Naive thymus-derived CD8-positive, alpha-beta T cell (primary cell): ENCODE measurements at regions not wholly inside any gene's neighbourhood (a gene's known extent, or its start where the extent isn't known, plus 50 kb on each side); places are given as distances from the start of the nearest gene placed in this dataset.

Experiments
- ATAC-seq, 2 donors: fragments of 150-1000 bp; cut with Tn5 transposase in 1 of 2; sonication (Bioruptor Pico), chemical (Tn5 transposase) in 1 of 2; 1 replicate in 1 of 2; 2 replicates in 1 of 2; pipeline ENCODE4 v1.10.0; 2021; ENCODE audit warnings: mild to moderate bottlenecking in 2 of 2, moderate library complexity in 2 of 2
- POLR2A ChIA-PET: fragments of 350-600 bp; sonication (Branson Sonifier 250); formaldehyde crosslinking; loops from one replicate; lab custom pipeline; 2021; ENCODE audit warnings: antibody characterized with exemption; lab: Charles Lee
- DNase-seq, 10 donors: peaks; one replicate each; pipeline versions ENCODE4 v3.0.0 to v3.0.0-alpha.2; 2020 to 2022
- H3K27ac Mint-ChIP-seq, 10 donors: one replicate each; pipeline ENCODE4 v1.8.0; 2020 to 2022; ENCODE audit warnings: mild to moderate bottlenecking in 10 of 10, mixed read lengths in 10 of 10, moderate library complexity in 4 of 10, inconsistent platforms in 1 of 10
- H3K27me3 Mint-ChIP-seq, 5 donors: one replicate each; pipeline ENCODE4 v1.8.0; 2021 to 2022; ENCODE audit warnings: mixed read lengths in 5 of 5
- H3K36me3 Mint-ChIP-seq, 3 donors: one replicate each; pipeline ENCODE4 v1.8.0; 2020 to 2022; ENCODE audit warnings: mixed read lengths in 3 of 3, mild to moderate bottlenecking in 2 of 3, inconsistent platforms in 1 of 3
- H3K4me1 Mint-ChIP-seq, 4 donors: one replicate each; pipeline ENCODE4 v1.8.0; 2021 to 2022; ENCODE audit warnings: mixed read lengths in 4 of 4
- H3K4me3 Mint-ChIP-seq, 10 donors: one replicate each; pipeline ENCODE4 v1.8.0; 2020 to 2022; ENCODE audit warnings: mild to moderate bottlenecking in 10 of 10, mixed read lengths in 10 of 10, moderate library complexity in 6 of 10, inconsistent platforms in 1 of 10
- H3K9me3 Mint-ChIP-seq, 9 donors: one replicate each; pipeline ENCODE4 v1.8.0; 2020 to 2022; ENCODE audit warnings: mixed read lengths in 9 of 9, mild to moderate bottlenecking in 3 of 9, inconsistent platforms in 1 of 9, moderate library complexity in 1 of 9

DNA sequence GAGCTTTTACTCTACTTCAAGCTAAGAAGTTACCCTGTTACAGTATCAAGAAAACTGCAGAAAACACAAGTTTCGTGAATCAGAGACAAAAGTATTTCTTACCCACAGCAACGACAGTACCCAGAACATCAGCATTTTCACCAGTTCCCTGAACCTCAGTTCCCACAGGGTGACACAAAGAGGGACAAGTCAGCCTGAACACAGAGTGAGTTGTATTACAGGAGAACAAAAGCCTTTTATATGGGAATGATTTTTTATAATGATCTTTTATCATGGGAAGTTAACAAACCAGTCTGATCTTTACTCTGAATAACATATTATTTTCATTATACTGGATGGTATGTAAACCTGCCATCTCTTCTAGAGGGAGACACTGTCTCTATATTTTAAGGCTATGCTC lies 139.0 kb upstream of the ITGA1 start:
- no peak for ATAC-seq
- H3K27me3 Mint-ChIP-seq: peaks cover 0 to 9% (median 2%) of the 10 kb centered on the region in 5 donors
- H3K4me3 Mint-ChIP-seq: no peak overlapping the region
- peaks cover 0 to 15% (median 4%) of the 10 kb centered on the region in 9 donors for H3K9me3 Mint-ChIP-seq
- H3K27ac Mint-ChIP-seq: no peak overlapping the region
- H3K4me1 Mint-ChIP-seq: no peaks in the 10 kb centered on the region
- no peak for DNase-seq
- POLR2A ChIA-PET: no interaction called here
- no peaks in the 10 kb centered on the region for H3K36me3 Mint-ChIP-seq

DNA sequence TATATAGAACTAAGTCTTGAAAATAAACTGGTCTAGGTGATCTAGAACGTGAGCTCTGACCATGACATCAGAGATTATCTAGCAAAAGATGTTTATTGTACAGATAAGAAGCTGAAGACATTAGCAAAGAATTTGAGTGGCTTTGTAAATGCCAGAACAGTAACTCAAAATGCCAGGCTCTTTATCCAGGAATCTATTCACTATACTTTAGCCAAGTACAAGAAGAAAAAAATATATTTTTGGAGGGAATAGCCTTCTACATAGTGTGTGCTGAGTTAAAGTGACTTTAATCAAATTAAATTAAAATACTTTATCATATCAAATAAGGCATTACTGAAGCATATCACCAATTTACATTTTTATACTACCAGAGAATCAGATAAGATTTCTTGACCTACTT lies 132.6 kb upstream of the ITGA1 start:
- no peaks in the 10 kb centered on the region for H3K9me3 Mint-ChIP-seq
- H3K4me3 Mint-ChIP-seq: no peak overlapping the region
- no peak for ATAC-seq
- no peaks in the 10 kb centered on the region for H3K4me1 Mint-ChIP-seq
- H3K36me3 Mint-ChIP-seq: no peaks in the 10 kb centered on the region
- H3K27ac Mint-ChIP-seq: no peak overlapping the region
- DNase-seq: no peak
- POLR2A ChIA-PET: no interaction called here
- H3K27me3 Mint-ChIP-seq: peaks cover 5 to 21% (median 10%) of the 10 kb centered on the region in 5 donors

DNA sequence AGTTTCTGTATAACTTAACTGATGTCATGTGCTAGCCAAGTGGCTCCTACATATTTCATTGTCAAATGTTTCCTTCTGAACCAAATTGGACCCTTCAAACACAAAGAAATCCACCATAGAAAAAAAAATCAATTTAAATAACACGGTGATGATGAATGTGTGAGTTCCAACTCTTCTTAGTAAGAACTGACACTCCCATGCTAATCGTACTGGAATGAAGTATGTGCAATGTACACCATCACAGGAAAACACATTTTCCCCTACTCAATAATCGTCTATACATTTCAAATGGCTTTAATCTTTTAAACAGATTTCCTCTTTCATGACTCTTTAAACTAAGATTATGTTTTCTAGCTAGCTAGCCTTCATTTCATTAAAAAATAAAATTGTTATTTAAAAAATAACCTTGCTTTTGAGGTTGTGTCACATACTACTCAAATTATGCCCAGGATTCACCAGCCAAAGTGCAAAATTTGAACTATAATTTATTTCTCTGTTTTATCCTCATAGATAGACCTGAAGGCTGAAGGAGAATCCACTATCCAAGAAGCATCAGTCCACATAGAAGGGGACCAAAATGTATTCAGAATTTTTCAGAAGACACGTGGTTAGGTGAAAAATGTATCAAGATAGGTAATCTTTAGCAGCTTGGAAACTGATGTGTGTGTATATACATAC lies 131.0 kb upstream of the ITGA1 start:
- no peak overlapping the region for H3K4me3 Mint-ChIP-seq
- H3K4me1 Mint-ChIP-seq: no peaks in the 10 kb centered on the region
- peaks cover 5 to 21% (median 10%) of the 10 kb centered on the region in 5 donors for H3K27me3 Mint-ChIP-seq
- POLR2A ChIA-PET: no interaction called here
- no peaks in the 10 kb centered on the region for H3K9me3 Mint-ChIP-seq
- ATAC-seq (no peak), DNase-seq (no peak)
- no peak overlapping the region for H3K27ac Mint-ChIP-seq
- no peaks in the 10 kb centered on the region for H3K36me3 Mint-ChIP-seq

DNA sequence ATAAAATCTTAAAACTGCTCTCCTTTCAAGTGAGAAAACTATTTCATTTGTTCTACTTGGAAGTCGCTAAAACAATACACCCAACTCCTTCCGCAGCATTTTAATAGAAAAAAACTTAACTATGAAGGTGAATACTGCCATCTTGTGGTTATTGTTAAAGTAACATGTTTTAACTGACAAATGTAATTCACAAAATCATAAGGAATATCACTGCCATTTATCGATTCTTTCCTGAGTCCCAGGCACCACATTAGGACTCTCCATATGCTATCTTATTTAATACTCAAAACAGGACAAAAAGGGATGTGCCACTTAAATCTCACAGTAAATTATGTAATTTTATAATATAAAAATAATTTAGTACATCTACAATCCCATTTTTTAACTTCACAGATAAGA lies 130.5 kb upstream of the ITGA1 start:
- peak in 3 of 10 donors; percentile 50 to 60 (median 51) for DNase-seq
- H3K36me3 Mint-ChIP-seq: no peaks in the 10 kb centered on the region
- POLR2A ChIA-PET: no interaction called here
- H3K9me3 Mint-ChIP-seq: no peaks in the 10 kb centered on the region
- peaks cover 5 to 21% (median 10%) of the 10 kb centered on the region in 5 donors for H3K27me3 Mint-ChIP-seq
- H3K4me1 Mint-ChIP-seq: no peaks in the 10 kb centered on the region
- no peak overlapping the region for H3K4me3 Mint-ChIP-seq
- no peak overlapping the region for H3K27ac Mint-ChIP-seq
- no peak for ATAC-seq

DNA sequence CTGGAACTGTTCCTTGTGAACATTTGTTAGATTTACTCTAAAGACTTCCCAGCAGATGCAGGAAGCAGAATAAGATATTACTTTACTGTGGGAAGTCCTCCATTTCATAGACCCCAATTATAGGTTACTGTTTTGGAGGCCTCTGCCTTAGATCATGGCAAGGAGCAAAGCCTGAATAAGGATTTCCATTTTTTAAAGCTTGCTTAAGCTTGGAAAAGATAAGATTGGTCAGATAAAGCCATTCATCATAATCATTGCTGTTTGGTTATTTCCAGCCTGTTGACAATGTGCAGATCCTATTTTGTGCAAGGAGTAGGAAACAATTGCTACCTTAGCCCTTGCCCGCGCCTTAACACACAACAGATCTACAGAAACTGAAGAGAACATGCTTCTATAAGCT lies 129.5 kb upstream of the ITGA1 start:
- DNase-seq (no peak), ATAC-seq (no peak)
- POLR2A ChIA-PET: no interaction called here
- Mint-ChIP-seq H3K27ac (no peak overlapping the region), H3K9me3 (no peaks in the 10 kb centered on the region), H3K27me3 (peaks cover 3 to 21% (median 8%) of the 10 kb centered on the region in 5 donors), H3K36me3 (no peaks in the 10 kb centered on the region), H3K4me3 (no peak overlapping the region), H3K4me1 (no peaks in the 10 kb centered on the region)

DNA sequence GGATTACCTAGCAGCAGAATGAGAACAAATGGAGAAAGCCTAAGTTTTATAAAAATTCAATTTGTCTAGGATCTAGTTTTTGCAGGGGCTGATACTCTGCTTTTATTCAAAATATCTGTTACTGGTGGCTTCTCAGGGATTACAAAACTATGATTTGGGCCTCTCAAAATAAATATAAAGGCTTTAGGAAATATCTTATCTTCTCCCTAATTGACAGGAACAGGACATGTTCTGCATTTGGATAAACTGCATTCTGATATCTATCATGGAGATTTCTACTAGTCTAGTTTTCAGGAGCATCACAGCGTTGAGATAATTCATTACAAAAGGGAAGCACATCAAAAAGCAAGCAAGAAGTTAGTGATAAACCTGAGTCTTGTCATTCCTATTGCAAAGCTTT lies 127.1 kb upstream of the ITGA1 start:
- Mint-ChIP-seq H3K36me3 (no peaks in the 10 kb centered on the region), H3K27ac (no peak overlapping the region), H3K27me3 (peaks cover under 1 to 4% (median 2%) of the 10 kb centered on the region in 5 donors), H3K4me3 (no peak overlapping the region), H3K9me3 (no peaks in the 10 kb centered on the region), H3K4me1 (no peaks in the 10 kb centered on the region)
- no peak for ATAC-seq
- POLR2A ChIA-PET: no interaction called here
- no peak for DNase-seq

DNA sequence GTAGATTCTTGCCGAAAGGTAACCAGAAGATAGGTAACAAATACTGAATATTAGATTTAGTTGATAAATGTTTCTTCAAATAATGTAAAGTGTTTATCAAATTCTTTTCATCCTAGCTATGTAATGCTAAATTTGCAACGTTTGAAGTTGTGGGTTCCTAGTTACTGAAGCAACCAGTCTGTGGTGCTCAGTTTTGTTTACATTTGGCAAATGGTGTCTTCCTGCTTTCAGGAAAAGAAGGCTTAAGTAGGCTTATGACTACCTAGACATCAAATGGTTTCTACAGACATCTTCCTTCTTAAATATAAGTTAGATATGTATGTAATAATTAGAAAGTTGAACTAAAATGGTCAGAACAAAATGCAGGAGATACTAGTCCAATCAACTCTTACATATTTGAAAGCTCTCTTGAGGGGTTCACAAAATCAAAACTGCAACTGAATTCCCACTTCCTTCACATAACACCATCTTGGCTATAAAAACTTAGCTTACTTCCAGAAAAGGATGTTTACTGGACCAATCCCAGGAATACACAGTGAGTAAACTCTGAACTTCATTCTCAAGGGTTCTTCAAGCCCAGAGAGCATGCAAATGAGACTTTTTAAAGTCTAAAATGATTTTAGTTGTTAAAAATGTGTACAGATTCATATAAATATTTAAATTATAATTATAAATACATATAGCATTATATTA lies 125.7 kb upstream of the ITGA1 start:
- no peaks in the 10 kb centered on the region for H3K9me3 Mint-ChIP-seq
- H3K4me3 Mint-ChIP-seq: no peak overlapping the region
- H3K4me1 Mint-ChIP-seq: peaks cover 0 to 2% (median 2%) of the 10 kb centered on the region in 4 donors
- H3K27ac Mint-ChIP-seq: no peak overlapping the region
- POLR2A ChIA-PET: no interaction called here
- no peak for ATAC-seq
- peaks cover 0 to 2% (median 0%) of the 10 kb centered on the region in 5 donors for H3K27me3 Mint-ChIP-seq
- no peak for DNase-seq
- no peaks in the 10 kb centered on the region for H3K36me3 Mint-ChIP-seq

DNA sequence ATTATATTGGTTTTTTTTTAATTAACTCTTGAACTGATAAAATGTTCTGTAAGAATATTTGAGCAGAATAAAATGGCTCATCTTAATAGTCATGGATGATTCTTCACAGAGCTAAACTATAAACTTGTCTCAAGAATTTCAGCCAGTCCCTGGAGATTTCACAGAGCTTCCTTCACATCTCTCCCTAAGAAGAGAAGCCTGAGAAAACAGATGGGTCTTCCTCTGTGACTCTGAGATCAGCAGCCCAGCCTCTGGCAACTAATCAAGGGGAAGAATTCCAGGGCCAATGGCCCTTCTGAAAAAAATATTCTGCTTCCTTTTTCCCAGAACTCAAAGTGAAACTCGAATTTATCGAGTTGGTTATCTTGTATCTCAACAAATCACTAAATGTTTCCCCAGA lies 122.2 kb upstream of the ITGA1 start:
- H3K4me3 Mint-ChIP-seq: no peak overlapping the region
- no peaks in the 10 kb centered on the region for H3K36me3 Mint-ChIP-seq
- no peak overlapping the region for H3K27ac Mint-ChIP-seq
- ATAC-seq (no peak), DNase-seq (no peak)
- peaks cover 0 to 1% (median 0%) of the 10 kb centered on the region in 5 donors for H3K27me3 Mint-ChIP-seq
- H3K4me1 Mint-ChIP-seq: peaks cover 0 to 2% (median 2%) of the 10 kb centered on the region in 4 donors
- POLR2A ChIA-PET: no interaction called here
- H3K9me3 Mint-ChIP-seq: no peaks in the 10 kb centered on the region

DNA sequence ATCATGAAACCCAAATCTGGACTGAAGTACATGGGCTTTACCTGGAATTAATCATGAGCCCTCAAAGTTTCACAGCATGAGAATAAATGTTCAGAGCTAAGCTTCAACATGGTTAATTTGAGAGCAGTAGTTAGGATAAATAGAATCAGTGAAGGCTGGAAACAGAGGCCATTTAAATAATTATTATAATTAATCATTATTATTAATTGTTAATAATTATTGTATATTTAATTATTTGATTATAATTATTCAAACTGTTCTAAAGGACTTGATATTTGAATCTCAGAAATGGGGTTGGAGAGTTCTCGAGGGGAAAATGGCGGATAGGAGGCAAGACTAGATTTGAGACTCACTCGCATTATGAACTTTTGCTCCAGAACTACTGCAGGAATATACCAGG lies 119.6 kb upstream of the ITGA1 start:
- DNase-seq (no peak), ATAC-seq (no peak)
- Mint-ChIP-seq H3K36me3 (no peaks in the 10 kb centered on the region), H3K27ac (no peak overlapping the region), H3K4me3 (no peak overlapping the region), H3K4me1 (peaks cover 1 to 11% (median 7%) of the 10 kb centered on the region in 4 donors), H3K9me3 (no peaks in the 10 kb centered on the region), H3K27me3 (peaks cover 0 to 3% (median 0%) of the 10 kb centered on the region in 5 donors)
- POLR2A ChIA-PET: no interaction called here

DNA sequence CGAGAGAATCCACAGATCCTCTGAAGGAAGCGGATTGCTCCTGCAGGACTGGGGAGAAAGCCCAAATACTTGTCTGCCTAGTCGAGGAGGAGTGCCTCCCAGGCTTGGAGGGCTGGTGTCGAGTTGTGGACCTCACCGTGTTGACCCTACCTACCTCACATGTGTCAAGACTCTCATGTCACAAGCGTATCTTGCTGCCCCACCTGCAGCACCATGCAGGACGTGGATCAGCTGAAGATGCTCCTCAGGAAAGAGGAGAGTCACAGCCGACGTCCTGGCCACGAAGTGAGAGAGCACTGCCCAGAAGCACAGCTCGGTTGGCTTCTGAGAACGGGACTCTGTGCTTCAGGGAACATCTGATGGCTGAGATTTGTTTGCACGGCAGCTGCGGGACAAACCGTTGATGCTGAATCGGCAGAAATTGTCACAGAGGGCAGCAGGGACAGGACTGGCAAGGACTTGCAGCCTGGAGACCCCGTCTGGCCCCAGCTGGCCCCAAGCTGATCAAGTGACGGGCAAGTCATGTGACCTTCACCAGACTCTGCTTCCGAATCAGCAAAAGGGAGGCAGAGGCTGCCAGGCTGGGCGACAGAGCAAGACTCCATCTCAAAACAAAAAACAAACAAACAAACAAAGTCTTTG lies 119.1 kb upstream of the ITGA1 start:
- no peak overlapping the region for H3K27ac Mint-ChIP-seq
- peaks cover 1 to 14% (median 8%) of the 10 kb centered on the region in 4 donors for H3K4me1 Mint-ChIP-seq
- DNase-seq (peak in 1 of 10 donors; percentile 60), ATAC-seq (no peak)
- H3K4me3 Mint-ChIP-seq: no peak overlapping the region
- no peaks in the 10 kb centered on the region for H3K9me3 Mint-ChIP-seq
- H3K36me3 Mint-ChIP-seq: no peaks in the 10 kb centered on the region
- POLR2A ChIA-PET: no interaction called here
- peaks cover 0 to 3% (median 0%) of the 10 kb centered on the region in 5 donors for H3K27me3 Mint-ChIP-seq

DNA sequence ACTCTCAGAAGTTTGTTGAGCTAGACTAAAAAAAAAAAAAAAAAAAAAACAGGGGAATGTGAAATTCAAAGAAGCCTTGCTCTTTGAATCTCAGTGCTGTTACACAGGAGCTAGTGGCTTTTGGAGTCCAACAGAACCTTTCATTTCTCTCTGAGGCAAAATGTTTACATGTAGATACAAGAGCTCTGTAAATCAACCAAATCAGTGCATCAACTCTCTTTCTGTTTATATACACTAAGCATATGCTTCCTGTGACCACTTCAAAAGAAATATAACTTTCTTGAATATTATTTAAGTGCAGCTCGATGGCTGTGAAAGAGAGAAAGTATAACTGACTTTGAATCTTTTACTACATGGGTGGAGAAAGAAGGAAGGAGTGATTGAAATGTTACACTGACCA lies 115.3 kb upstream of the ITGA1 start:
- no peak for ATAC-seq
- POLR2A ChIA-PET: no interaction called here

DNA sequence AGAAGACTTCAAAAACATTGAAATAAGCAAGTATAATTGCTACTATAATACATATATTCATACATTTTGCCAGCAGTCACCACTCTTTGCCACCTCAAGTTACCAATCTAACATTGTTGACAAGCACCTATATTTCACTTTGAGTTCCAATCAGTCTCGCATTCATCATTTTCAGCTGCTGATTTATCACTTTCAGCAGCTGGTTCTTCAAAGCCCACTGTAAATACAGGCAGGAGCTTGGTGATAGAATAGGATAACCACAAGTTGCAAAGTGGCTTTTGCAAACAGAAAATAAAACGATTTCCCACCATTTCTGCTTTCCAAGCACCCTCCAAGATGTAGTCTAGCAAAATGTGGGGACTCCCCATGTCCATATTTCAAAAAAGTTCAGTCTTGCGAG lies 114.2 kb upstream of the ITGA1 start:
- peak overlapping the region in 1 of 10 donors; percentile 16 for H3K27ac Mint-ChIP-seq
- ATAC-seq: no peak
- DNase-seq: no peak
- H3K36me3 Mint-ChIP-seq: no peaks in the 10 kb centered on the region
- H3K4me3 Mint-ChIP-seq: no peak overlapping the region
- peaks cover 4 to 23% (median 16%) of the 10 kb centered on the region in 4 donors for H3K4me1 Mint-ChIP-seq
- peaks cover 0 to 3% (median 0%) of the 10 kb centered on the region in 5 donors for H3K27me3 Mint-ChIP-seq
- peaks cover 0 to 3% (median 0%) of the 10 kb centered on the region in 9 donors for H3K9me3 Mint-ChIP-seq
- POLR2A ChIA-PET: no interaction called here

More for the DNA sequence above, 115.3 kb upstream of the ITGA1 start:
- Mint-ChIP-seq H3K4me1 (peaks cover 4 to 23% (median 16%) of the 10 kb centered on the region in 4 donors), H3K27ac (no peak overlapping the region), H3K27me3 (peaks cover 0 to 3% (median 0%) of the 10 kb centered on the region in 5 donors), H3K9me3 (peaks cover 0 to 3% (median 0%) of the 10 kb centered on the region in 9 donors), H3K36me3 (no peaks in the 10 kb centered on the region), H3K4me3 (no peak overlapping the region)
- no peak for DNase-seq
